LNCaP clone FGC (cell line): ENCODE measurements at regions not wholly inside any gene's neighbourhood (a gene's known extent, or its start where the extent isn't known, plus 50 kb on each side); places are given as distances from the start of the nearest gene placed in this dataset.

Experiments
- DNase-seq: peaks from one replicate; pipeline ENCODE4 v3.0.0-alpha.2; 2011; ENCODE audit warnings: low read depth
- H3K4me3 ChIP-seq: 2 replicates; pipeline ENCODE4 v1.5.1; 2011; ENCODE audit warnings: mild to moderate bottlenecking, low read depth, low read length, control low read depth
- TF ChIP-seq, protein P1 (sequence below): IDR thresholded peaks from 2 replicates; pipeline ENCODE4 v1.5.1; 2012; ENCODE audit warnings: mild to moderate bottlenecking; ENCODE audit not compliant: control insufficient read depth, insufficient read depth; ENCODE audit errors: extremely low read depth

DNA sequence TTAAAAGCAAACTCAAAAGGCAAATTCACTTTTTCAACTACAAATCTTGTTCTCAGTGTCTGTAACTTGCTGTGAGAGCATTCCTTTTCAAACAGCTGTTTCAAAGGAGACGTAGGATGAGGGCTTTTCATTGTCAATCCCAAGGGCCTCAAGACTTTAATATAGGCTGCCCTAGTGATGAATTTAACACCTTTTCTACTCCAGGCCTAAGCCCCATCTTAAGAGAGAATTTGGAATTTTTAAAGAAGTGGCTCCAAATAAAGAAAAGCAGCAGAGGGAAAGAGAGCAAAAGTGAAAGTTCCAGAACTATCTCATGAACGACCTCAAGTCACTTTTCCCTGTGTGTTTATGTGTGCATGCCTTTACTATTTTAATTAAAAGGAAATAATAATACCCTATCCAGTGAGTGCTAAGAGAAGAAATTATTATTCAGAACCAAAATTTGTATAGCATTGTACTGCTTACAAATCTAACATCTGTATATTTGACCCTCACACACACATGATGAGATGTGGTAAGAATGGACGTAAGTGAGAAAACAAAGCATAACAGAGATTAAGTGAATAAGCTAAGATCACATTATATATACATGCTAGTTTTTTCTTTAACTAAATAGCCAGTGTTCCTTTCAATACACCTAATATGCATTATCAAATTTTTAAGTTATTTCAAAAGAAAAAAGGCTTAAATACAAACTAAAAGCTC lies 196.4 kb downstream of the VGLL3 start:
- H3K4me3 ChIP-seq: no peak overlapping the region
- TF ChIP-seq, protein P1, sequence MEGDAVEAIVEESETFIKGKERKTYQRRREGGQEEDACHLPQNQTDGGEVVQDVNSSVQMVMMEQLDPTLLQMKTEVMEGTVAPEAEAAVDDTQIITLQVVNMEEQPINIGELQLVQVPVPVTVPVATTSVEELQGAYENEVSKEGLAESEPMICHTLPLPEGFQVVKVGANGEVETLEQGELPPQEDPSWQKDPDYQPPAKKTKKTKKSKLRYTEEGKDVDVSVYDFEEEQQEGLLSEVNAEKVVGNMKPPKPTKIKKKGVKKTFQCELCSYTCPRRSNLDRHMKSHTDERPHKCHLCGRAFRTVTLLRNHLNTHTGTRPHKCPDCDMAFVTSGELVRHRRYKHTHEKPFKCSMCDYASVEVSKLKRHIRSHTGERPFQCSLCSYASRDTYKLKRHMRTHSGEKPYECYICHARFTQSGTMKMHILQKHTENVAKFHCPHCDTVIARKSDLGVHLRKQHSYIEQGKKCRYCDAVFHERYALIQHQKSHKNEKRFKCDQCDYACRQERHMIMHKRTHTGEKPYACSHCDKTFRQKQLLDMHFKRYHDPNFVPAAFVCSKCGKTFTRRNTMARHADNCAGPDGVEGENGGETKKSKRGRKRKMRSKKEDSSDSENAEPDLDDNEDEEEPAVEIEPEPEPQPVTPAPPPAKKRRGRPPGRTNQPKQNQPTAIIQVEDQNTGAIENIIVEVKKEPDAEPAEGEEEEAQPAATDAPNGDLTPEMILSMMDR: no peak
- no peak for DNase-seq

DNA sequence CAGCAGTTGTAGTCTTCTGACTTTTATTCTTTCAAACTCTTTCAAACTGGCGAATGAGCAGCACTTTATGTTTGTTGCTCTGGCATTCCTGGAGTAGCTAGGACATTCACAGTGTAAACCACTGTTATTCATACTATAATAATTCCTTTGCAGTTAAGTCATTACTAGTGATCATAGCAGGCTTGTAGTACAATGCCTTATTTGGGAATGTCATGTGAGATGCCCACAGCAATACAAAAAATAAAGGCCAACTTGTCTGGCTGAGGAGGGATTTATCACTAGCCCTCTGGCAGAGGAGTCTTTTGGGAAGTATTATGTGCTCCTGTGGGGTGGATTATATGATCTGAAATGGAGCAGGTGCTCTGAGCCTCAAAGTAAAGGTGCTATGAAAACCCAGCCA lies 197.2 kb downstream of the VGLL3 start:
- peak; percentile 43 for DNase-seq
- H3K4me3 ChIP-seq: no peak overlapping the region
- TF ChIP-seq, protein P1: no peak

DNA sequence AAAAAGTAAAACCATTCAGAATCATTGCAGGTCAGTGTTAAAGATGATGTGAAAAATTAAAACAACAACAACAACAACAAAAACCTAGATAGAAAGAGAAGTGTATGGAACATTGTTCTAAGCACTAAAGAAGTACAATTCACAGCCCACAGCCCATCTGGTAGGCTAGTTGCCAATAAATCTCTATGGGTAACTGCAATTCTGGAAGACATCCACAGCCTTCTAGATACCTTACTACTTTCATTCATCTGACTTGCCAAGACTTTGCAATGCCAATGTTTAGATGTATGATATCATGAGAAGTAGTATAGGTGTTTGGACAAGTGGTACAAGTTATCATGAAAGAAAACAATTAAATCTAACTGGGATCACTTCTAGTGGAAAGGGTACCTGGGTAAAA lies 198.6 kb downstream of the VGLL3 start:
- H3K4me3 ChIP-seq: no peak overlapping the region
- peak; percentile 36 for DNase-seq
- TF ChIP-seq, protein P1: no peak

DNA sequence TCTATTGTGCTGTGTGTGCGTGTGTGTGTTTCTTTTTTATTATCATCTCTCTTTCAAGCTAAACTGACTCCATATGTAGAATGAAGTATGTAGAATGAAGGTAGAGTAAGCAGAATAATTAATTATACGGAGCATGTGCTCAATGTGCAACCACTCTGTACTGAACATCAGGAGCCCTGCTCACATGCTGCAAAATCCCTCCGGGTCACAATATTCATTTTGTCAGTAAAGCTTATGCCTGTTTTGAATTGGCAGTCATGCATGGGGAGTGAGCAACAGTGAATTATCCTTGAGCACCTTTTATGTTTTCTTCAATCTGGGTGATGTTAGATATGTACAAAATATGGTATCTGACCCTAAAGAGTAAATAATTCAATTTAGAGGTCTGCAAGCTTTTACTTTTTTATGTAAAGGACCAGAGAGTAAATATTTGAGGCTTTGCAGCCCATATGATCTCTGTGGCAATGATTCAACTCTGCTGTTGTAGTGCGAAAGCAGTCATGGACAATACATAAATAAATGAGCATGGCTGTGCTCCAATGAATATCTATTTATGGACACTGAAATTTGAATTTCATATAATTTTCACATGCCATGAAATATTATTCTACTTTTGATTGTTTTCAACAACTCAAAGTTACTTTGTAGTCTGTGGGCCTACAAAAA lies 199.9 kb downstream of the VGLL3 start:
- TF ChIP-seq, protein P1: no peak
- no peak for DNase-seq
- H3K4me3 ChIP-seq: no peak overlapping the region

DNA sequence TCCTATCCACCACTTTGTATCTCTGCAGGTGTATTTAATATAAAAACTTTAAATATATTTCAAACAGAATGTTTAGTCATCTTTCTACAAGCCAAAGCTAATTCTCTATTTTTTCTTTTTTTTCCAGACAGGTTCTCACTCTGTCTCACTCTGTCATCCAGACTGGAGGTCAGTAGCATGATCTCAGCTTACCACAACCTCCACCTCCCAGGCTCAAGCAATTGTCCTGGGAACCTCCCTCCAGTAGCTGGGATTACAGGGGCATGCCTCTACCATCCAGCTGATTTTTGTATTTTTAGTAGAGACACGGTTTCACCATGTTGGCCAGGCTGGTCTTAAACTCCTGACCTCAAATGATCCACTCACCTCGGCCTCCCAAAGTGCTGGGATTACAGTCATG lies 202.6 kb downstream of the VGLL3 start:
- no peak overlapping the region for H3K4me3 ChIP-seq
- no peak for DNase-seq
- TF ChIP-seq, protein P1: no peak

DNA sequence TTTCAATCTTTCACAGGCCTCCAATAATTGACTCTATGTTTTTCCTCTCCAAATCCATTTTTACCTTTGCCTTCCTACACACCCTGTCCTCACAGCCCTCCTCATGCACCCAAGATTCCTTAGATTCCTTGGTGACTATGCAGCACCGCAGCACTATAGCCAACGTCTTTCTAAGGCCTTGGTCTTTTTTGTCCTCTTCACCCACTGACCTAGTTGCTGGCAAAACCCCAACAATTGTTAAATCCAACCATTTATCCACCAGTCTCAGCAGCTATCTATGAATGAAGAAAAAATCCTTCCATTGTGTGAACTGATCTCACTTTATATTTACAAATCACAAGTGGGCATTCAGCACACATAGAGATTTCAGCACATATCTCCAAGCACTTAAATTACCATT lies 203.9 kb downstream of the VGLL3 start:
- DNase-seq: no peak

More for the DNA sequence above, 203.9 kb downstream of the VGLL3 start:
- H3K4me3 ChIP-seq: no peak overlapping the region
- TF ChIP-seq, protein P1: no peak
